ENCODE measurements at regions not wholly inside any gene's neighbourhood (a gene's known extent, or its start where the extent isn't known, plus 50 kb on each side); places are given as distances from the start of the nearest gene placed in this dataset.
A peak's percentile ranks its signal among the peaks of the same experiment; 100 is the strongest.

GRCh38 chr20:21456207-21456606 lies 57.7 kb downstream of the NKX2-2 start:
- DNase-seq: no peak

GRCh38 chr20:21453690-21454089 lies 56.4 kb upstream of the NKX2-4 start:
- peak; percentile 4 for DNase-seq

- DNase-seq: no peak
Observed at GRCh38 chr20:21450572-21450971, 53.2 kb upstream of the NKX2-4 start.

Measured in eye (tissue), 1 donor.